Activated T-cell treated with anti-CD3 and anti-CD28 coated beads, Interleukin-2, amount 50 U/mL, for 48 hours (primary cell): ENCODE measurements at regions not wholly inside any gene's neighbourhood (a gene's known extent, or its start where the extent isn't known, plus 50 kb on each side); places are given as distances from the start of the nearest gene placed in this dataset.

Experiments used
- DNase-seq, 2 experiments: peaks; one replicate each; pipeline ENCODE4 v3.0.0-alpha.2; 2020

GRCh38 chr10:88211230-88211629 lies 347.8 kb downstream of the PTEN start:
- DNase-seq = no peak

GRCh38 chr10:88212069-88212468 lies 348.6 kb downstream of the PTEN start:
- DNase-seq = no peak

GRCh38 chr10:88213065-88213605 lies 349.7 kb downstream of the PTEN start:
- DNase-seq = no peak

GRCh38 chr10:88216976-88217375 lies 353.6 kb downstream of the PTEN start:
- no peak for DNase-seq

- DNase-seq = no peak
These were observed 354.9 kb downstream of the PTEN start for GRCh38 chr10:88218362-88218761.

- DNase-seq = no peak
These were observed 356.3 kb downstream of the PTEN start for GRCh38 chr10:88219753-88220152.

- no peak for DNase-seq
These were observed 357.9 kb downstream of the PTEN start for GRCh38 chr10:88221010-88221973.

- no peak for DNase-seq
These were observed 359.5 kb downstream of the PTEN start for GRCh38 chr10:88222881-88223280.
